CD14-positive monocyte (primary cell): ENCODE measurements at regions not wholly inside any gene's neighbourhood (a gene's known extent, or its start where the extent isn't known, plus 50 kb on each side); places are given as distances from the start of the nearest gene placed in this dataset.
"Not testable (repeated sequence)": the region's sequence is repeated elsewhere in the genome, so short reads cannot be mapped to it uniquely, and the experiment has no call there.

Experiments
- DNase-seq, 3 donors: peaks; one replicate each; pipeline ENCODE4 v3.0.0-alpha.2; 2011 to 2022
- H2AFZ ChIP-seq: 2 replicates; pipeline ENCODE4 v1.6.0; 2012; ENCODE audit warnings: mild to moderate bottlenecking, low read depth, low read length, inconsistent platforms; ENCODE audit not compliant: insufficient read depth, poor library complexity, severe bottlenecking
- H3K27ac ChIP-seq, 2 donors: 1 replicate in 1 of 2; 2 replicates in 1 of 2; pipeline ENCODE4 v1.5.1; 2012 to 2013; ENCODE audit warnings: low read length in 2 of 2, control low read depth in 1 of 2, inconsistent platforms in 1 of 2, low read depth in 1 of 2, mild to moderate bottlenecking in 1 of 2
- H3K27me3 ChIP-seq, 2 donors: one replicate each; pipeline versions ENCODE4 v1.6.0 to v1.6.1; 2011 to 2013; ENCODE audit warnings: low read length in 2 of 2; ENCODE audit not compliant: control insufficient read depth in 2 of 2, insufficient read depth in 2 of 2
- H3K36me3 ChIP-seq, 2 donors: replicated peaks in 1 of 2; 1 replicate in 1 of 2; 2 replicates in 1 of 2; pipeline versions ENCODE4 v1.5.1 to v1.6.1; 2012 to 2013; ENCODE audit warnings: low read length in 2 of 2, control low read depth in 1 of 2, inconsistent platforms in 1 of 2, mild to moderate bottlenecking in 1 of 2; ENCODE audit not compliant: insufficient read depth in 2 of 2, control insufficient read depth in 1 of 2
- H3K4me1 ChIP-seq, 2 donors: 1 replicate in 1 of 2; 2 replicates in 1 of 2; pipeline versions ENCODE4 v1.5.1 to v1.6.1; 2012 to 2013; ENCODE audit warnings: low read length in 2 of 2, control low read depth in 1 of 2, inconsistent platforms in 1 of 2, mild to moderate bottlenecking in 1 of 2, moderate library complexity in 1 of 2; ENCODE audit not compliant: insufficient read depth in 2 of 2, control insufficient read depth in 1 of 2
- H3K4me2 ChIP-seq: replicated peaks from 2 replicates; pipeline ENCODE3; 2012; ENCODE audit warnings: low read length, moderate library complexity, mild to moderate bottlenecking; ENCODE audit not compliant: poor library complexity, severe bottlenecking; ENCODE audit errors: extremely low read depth
- H3K4me3 ChIP-seq, 3 experiments: fragments of 200-600 bp in 1 of 3; sonication (generic) in 1 of 3; replicated peaks in 1 of 3; 1 replicate in 2 of 3; 2 replicates in 1 of 3; pipeline ENCODE4 v1.5.1; 2011 to 2013; ENCODE audit warnings: low read length in 3 of 3, mild to moderate bottlenecking in 3 of 3, control low read depth in 2 of 3, low read depth in 2 of 3, inconsistent platforms in 1 of 3, moderate library complexity in 1 of 3
- H3K79me2 ChIP-seq: 2 replicates; pipeline ENCODE4 v1.6.0; 2012; ENCODE audit warnings: mild to moderate bottlenecking, control low read depth, inconsistent platforms, low read length, moderate library complexity; ENCODE audit not compliant: insufficient read depth
- H3K9ac ChIP-seq: 2 replicates; pipeline ENCODE4 v1.6.0; 2017; ENCODE audit warnings: low read length, mild to moderate bottlenecking; ENCODE audit not compliant: insufficient read depth, poor library complexity, severe bottlenecking
- H3K9me3 ChIP-seq, 2 donors: replicated peaks in 1 of 2; 1 replicate in 1 of 2; 2 replicates in 1 of 2; pipeline versions ENCODE4 v1.5.1 to v1.6.1; 2012 to 2013; ENCODE audit warnings: low read length in 2 of 2, control low read depth in 1 of 2; ENCODE audit not compliant: control insufficient read depth in 1 of 2, insufficient read depth in 1 of 2
- H4K20me1 ChIP-seq: 2 replicates; pipeline ENCODE4 v1.6.0; 2012; ENCODE audit warnings: mild to moderate bottlenecking, low read length, control low read depth, moderate library complexity; ENCODE audit not compliant: insufficient read depth
- H3K27ac Mint-ChIP-seq, 7 donors: one replicate each; pipeline ENCODE4 v1.8.0; 2020; ENCODE audit warnings: mild to moderate bottlenecking in 7 of 7, mixed read lengths in 7 of 7, moderate library complexity in 6 of 7, inconsistent platforms in 2 of 7
- H3K27me3 Mint-ChIP-seq, 3 donors: one replicate each; pipeline ENCODE4 v1.8.0; 2021 to 2022; ENCODE audit warnings: low read depth in 3 of 3, mild to moderate bottlenecking in 3 of 3, mixed read lengths in 3 of 3, moderate library complexity in 3 of 3, inconsistent platforms in 1 of 3
- H3K36me3 Mint-ChIP-seq, 2 donors: one replicate each; pipeline ENCODE4 v1.8.0; 2020; ENCODE audit warnings: mixed read lengths in 2 of 2, inconsistent platforms in 1 of 2, mild to moderate bottlenecking in 1 of 2
- H3K4me1 Mint-ChIP-seq: one replicate; pipeline ENCODE4 v1.8.0; 2020; ENCODE audit warnings: mild to moderate bottlenecking, mixed read lengths
- H3K4me3 Mint-ChIP-seq, 2 donors: one replicate each; pipeline ENCODE4 v1.8.0; 2020; ENCODE audit warnings: mild to moderate bottlenecking in 2 of 2, mixed read lengths in 2 of 2, moderate library complexity in 1 of 2
- H3K9me3 Mint-ChIP-seq, 7 donors: one replicate each; pipeline ENCODE4 v1.8.0; 2020 to 2022; ENCODE audit warnings: mixed read lengths in 7 of 7, mild to moderate bottlenecking in 6 of 7, moderate library complexity in 6 of 7, inconsistent platforms in 2 of 7
- CTCF ChIP-seq: fragments of 200-600 bp; IDR thresholded peaks from one replicate; pipeline ENCODE4 v1.8.0; 2022; ENCODE audit warnings: antibody characterized with exemption, mild to moderate bottlenecking
- WGBS: methylation state at CpG from one replicate; pipeline ENCODE4 v1.1.5; 2013; ENCODE audit warnings: missing lambda C conversion rate; ENCODE audit not compliant: insufficient coverage; 5-methylcytosine and 5-hydroxymethylcytosine counted together
- intact Hi-C, 2 donors: fragments of 100-400 bp; cut with micrococcal nuclease; formaldehyde crosslinking; loops; one replicate each; pipeline versions ENCODE4 v1.15.0 to v1.15.1; 2023

DNA sequence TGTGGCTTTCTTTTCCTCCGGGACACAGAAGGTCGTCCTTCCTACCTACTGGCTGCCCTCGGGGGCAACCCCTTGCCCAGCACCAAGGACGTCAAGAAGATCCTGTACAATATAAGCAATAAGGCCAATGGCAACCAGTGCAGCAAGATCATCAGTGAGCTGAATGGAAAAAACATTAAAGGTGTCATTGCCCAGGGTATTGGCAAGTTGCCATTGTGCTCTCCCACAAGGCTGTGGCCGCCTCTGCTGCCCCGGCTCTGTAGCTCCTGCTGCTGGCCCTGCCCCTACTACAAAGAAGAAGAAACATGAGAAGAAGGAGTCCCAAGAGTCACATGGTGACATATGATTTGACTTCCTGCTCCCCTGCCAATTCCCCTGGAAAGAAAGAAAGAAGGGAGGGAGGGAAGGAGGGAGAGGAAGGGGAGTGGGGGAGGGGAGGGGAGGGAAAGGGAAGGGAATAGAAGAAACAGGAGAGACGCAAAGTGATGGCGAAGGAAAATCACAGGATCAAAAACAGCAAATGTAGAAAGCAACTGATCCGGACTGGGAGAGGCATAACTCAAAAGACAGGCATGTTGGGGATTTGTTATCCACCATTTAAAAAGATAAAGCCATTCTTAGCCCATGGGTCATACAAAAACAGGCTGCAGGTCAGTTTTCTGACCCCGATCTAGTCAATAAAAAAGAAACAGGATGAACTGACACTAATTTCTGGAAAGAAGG lies 61.3 kb upstream of the RESF1 start:
- Histone ChIP-seq H3K36me3 (no peaks in the 10 kb centered on the region), H4K20me1 (no peaks in the 10 kb centered on the region), H3K9me3 (peaks cover 18 to 49% of the 10 kb centered on the region in 2 donors), H3K79me2 (no peaks in the 10 kb centered on the region), H3K4me3 (peak overlapping the region in 1 of 3 experiments; percentile 41), H3K9ac (no peak overlapping the region), H3K4me1 (peaks cover 21 to 40% of the 10 kb centered on the region in 2 donors), H2AFZ (no peak overlapping the region), H3K4me2 (peak overlapping the region; percentile 25), H3K27ac (peak overlapping the region in 1 of 2 donors; percentile 67), H3K27me3 (no peaks in the 10 kb centered on the region)
- Mint-ChIP-seq H3K27ac (peak overlapping the region; percentile 19 to 90 (median 41)), H3K9me3 (peaks cover 31 to 64% (median 54%) of the 10 kb centered on the region in 7 donors), H3K27me3 (peaks cover 0 to 2% (median 2%) of the 10 kb centered on the region in 3 donors), H3K36me3 (peaks cover 6 to 11% of the 10 kb centered on the region in 2 donors), H3K4me1 (peaks cover 46% of the 10 kb centered on the region), H3K4me3 (peak overlapping the region in 1 of 2 donors; percentile 51)
- TF ChIP-seq CTCF: no peak
- 67% methylated on average over 6 of the region's 10 CpGs for WGBS
- intact Hi-C loops: no loop called here
- no peak for DNase-seq

- peaks cover 30 to 62% (median 51%) of the 10 kb centered on the region in 7 donors for H3K9me3 Mint-ChIP-seq
Observed at GRCh38 chr12:31897092-31897491, 62.1 kb upstream of the RESF1 start.

More at GRCh38 chr12:31897092-31897491, 62.1 kb upstream of the RESF1 start:
- H3K27me3 Mint-ChIP-seq, H3K27me3 ChIP-seq, intact Hi-C loops, H2AFZ ChIP-seq, H3K9ac ChIP-seq, DNase-seq, H4K20me1 ChIP-seq, H3K79me2 ChIP-seq, H3K36me3 ChIP-seq: not testable (repeated sequence)
- Mint-ChIP-seq H3K27ac (peak overlapping the region; percentile 62 to 92 (median 77)), H3K4me1 (peaks cover 47% of the 10 kb centered on the region), H3K36me3 (peaks cover 8 to 13% of the 10 kb centered on the region in 2 donors), H3K4me3 (peak overlapping the region in 1 of 2 donors; percentile 56)
- Histone ChIP-seq H3K4me3 (peak overlapping the region in 1 of 3 experiments; percentile 41), H3K4me2 (peak overlapping the region; percentile 47), H3K27ac (peak overlapping the region; percentile 28 to 67), H3K9me3 (peaks cover 26 to 50% of the 10 kb centered on the region in 2 donors), H3K4me1 (peaks cover 21 to 40% of the 10 kb centered on the region in 2 donors)
- WGBS: no CpG with 5 or more reads among the region's 8 CpGs
